ENCODE measurements at regions not wholly inside any gene's neighbourhood (a gene's known extent, or its start where the extent isn't known, plus 50 kb on each side); places are given as distances from the start of the nearest gene placed in this dataset.

DNA sequence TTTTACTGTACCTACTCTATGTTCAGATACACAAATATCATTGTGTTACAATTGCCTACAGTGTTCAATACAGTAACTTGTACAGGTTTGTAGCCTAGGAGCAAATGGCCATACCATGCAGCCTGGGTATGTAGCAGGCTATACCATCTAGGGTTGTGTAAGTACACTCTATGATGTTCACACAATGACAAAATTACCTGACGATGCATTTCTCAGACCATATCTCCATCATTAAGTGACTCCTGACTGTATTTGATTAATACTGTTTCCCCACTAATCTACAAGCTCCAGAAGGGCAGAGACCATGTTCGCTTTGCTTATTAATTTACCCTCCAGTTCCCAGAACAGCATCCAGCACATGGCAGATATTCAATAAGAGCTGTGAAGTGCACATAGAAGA is 372.2 kb downstream of the METTL4 start:
- Histone ChIP-seq H3K36me3 (ENCODE audit: insufficient read depth in 1 of 2, low read depth in 1 of 2) (no peaks in the 10 kb centered on the region), H3K4me1 (no peaks in the 10 kb centered on the region), H3K27me3 (ENCODE audit: insufficient read depth in 3 of 3, low read length in 2 of 3) (no peaks in the 10 kb centered on the region), H3K4me3 (no peak overlapping the region), H3K27ac (no peak overlapping the region), H3K9me3 (no peaks in the 10 kb centered on the region)
- TF ChIP-seq, protein P1, sequence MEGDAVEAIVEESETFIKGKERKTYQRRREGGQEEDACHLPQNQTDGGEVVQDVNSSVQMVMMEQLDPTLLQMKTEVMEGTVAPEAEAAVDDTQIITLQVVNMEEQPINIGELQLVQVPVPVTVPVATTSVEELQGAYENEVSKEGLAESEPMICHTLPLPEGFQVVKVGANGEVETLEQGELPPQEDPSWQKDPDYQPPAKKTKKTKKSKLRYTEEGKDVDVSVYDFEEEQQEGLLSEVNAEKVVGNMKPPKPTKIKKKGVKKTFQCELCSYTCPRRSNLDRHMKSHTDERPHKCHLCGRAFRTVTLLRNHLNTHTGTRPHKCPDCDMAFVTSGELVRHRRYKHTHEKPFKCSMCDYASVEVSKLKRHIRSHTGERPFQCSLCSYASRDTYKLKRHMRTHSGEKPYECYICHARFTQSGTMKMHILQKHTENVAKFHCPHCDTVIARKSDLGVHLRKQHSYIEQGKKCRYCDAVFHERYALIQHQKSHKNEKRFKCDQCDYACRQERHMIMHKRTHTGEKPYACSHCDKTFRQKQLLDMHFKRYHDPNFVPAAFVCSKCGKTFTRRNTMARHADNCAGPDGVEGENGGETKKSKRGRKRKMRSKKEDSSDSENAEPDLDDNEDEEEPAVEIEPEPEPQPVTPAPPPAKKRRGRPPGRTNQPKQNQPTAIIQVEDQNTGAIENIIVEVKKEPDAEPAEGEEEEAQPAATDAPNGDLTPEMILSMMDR (IDR thresholded peaks at IDR 0.05), result no peak
- ATAC-seq (no peak), DNase-seq (no peak)
- 86 to 98% (median 94%) methylated on average over 2 of the region's 2 CpGs for WGBS, 3 donors
- intact Hi-C loops (cut with DNase I), result no loop called here

DNA sequence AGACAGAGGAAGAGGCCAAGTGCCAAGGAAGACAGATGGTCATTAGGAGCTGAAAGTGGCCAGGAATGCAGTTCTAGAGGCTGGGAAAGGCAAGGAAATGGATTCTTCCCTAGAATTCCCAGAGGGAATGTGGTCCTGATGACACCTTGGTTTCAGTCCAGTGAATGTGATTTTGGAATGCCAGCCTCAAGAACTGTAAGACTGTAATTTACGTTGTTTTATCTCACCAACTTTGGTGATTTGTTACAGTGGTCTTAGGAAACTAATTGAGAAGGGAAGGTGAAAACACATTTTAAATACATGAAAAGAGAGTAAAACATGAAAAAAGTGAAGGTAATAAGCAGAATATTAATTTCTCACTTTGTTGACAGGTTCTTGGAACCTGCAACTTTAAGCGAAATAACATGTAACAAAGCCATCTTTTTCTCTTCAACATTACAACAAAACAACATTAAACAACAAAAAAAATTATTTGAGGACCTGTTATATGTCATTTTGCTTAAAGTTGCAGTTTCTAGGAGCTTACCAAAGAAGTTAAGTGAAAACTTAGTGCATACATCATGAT is 370.2 kb downstream of the METTL4 start:
- no peak for DNase-seq
- 65 to 75% (median 73%) methylated on average over 2 of the region's 2 CpGs for WGBS, 3 donors
- no peaks in the 10 kb centered on the region for H3K9me3 ChIP-seq

DNA sequence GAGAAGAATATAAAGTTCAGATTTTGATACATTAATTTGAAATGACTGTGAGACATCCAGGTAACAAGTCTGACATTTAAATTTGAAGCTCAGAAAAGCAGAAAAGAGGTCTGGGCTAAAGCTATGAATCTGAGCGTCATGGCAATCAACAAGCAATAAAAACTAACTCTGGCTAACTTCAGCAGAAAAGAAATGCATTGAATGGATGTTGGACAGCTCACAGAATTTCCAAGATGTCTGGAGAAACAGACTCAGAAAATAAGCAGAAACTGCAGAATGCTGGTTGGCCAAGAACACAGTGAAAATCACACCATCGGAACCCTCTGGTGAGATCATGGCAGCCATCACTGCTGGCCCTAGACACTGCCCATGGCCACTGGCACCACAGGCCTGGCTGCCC is 366.6 kb downstream of the METTL4 start:
- intact Hi-C loops (cut with DNase I), result no loop called here
- no peak overlapping the region for H3K27ac ChIP-seq
- no peaks in the 10 kb centered on the region for H3K36me3 ChIP-seq (ENCODE audit: insufficient read depth in 1 of 2, low read depth in 1 of 2)
- TF ChIP-seq, protein P1 (IDR thresholded peaks at IDR 0.05), result no peak
- no peaks in the 10 kb centered on the region for H3K9me3 ChIP-seq
- ATAC-seq (no peak), DNase-seq (no peak)
- no peaks in the 10 kb centered on the region for H3K4me1 ChIP-seq
- H3K4me3 ChIP-seq, result no peak overlapping the region
- 57 to 85% (median 67%) methylated on average over 2 of the region's 2 CpGs for WGBS, 3 donors
- no peaks in the 10 kb centered on the region for H3K27me3 ChIP-seq (ENCODE audit: insufficient read depth in 3 of 3, low read length in 2 of 3)

More for the DNA sequence above, 370.2 kb downstream of the METTL4 start:
- TF ChIP-seq, protein P1 (IDR thresholded peaks at IDR 0.05), result no peak
- Histone ChIP-seq H3K27ac (no peak overlapping the region), H3K36me3 (ENCODE audit: insufficient read depth in 1 of 2, low read depth in 1 of 2) (no peaks in the 10 kb centered on the region), H3K27me3 (ENCODE audit: insufficient read depth in 3 of 3, low read length in 2 of 3) (no peaks in the 10 kb centered on the region), H3K4me1 (no peaks in the 10 kb centered on the region), H3K4me3 (no peak overlapping the region)
- no peak for ATAC-seq
- intact Hi-C loops (cut with DNase I), result no loop called here

DNA sequence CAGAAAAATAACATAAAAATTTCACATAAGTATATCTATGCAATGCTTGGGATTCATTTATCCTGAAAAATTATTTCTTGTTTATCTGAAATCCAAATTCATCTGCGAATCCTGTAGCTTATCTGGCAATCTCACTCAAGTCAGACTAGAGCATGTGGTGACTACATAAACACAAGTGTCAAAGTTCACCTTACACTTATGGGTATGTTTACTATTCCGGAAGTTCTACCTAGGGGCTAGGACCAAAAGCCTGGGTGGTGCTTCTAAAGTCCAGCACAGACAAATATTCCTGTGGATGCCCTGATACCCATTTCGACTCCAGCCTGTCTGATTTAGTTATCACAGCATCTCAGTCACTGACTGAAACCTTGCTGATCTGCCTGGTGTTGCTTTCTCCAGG is 364.0 kb downstream of the METTL4 start:
- H3K9me3 ChIP-seq, result no peaks in the 10 kb centered on the region
- no peaks in the 10 kb centered on the region for H3K4me1 ChIP-seq
- no peak for ATAC-seq
- no peaks in the 10 kb centered on the region for H3K36me3 ChIP-seq (ENCODE audit: insufficient read depth in 1 of 2, low read depth in 1 of 2)
- WGBS, 3 donors, result 83 to 87% (median 84%) methylated on average over 3 of the region's 3 CpGs
- no peak overlapping the region for H3K27ac ChIP-seq
- no peak overlapping the region for H3K4me3 ChIP-seq
- DNase-seq, result no peak
- no peaks in the 10 kb centered on the region for H3K27me3 ChIP-seq (ENCODE audit: insufficient read depth in 3 of 3, low read length in 2 of 3)
- intact Hi-C loops (cut with DNase I), result no loop called here
- TF ChIP-seq, protein P1 (IDR thresholded peaks at IDR 0.05), result no peak

DNA sequence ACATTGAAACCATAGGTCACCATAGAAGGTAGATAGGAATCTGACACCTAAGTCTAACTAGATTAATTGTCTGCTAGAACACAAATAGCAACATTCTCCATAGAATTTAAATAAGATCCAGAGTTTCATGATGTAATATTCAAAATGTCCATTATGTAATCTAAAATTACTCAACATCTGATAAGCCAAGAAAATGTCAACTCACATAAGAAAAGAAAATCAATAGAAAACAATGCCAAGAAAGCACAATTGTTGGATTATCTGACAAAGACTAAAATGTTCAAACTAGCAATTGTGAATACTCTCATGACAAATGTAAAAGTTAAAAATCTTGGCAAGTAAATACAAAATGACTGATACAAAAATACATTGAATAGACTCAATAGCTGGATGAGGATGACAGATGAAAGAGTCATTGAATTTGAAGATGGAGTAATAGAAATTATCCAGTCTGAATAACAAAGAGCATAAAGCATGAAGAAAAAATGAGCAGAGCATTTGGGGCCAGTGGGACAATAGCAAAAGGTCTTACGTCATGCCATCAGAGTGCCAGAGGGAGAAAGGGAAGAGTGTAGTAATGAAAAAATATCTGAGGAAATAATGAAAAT is 358.6 kb downstream of the METTL4 start:
- ATAC-seq (no peak), DNase-seq (no peak)
- Histone ChIP-seq H3K27ac (no peak overlapping the region), H3K36me3 (ENCODE audit: insufficient read depth in 1 of 2, low read depth in 1 of 2) (no peaks in the 10 kb centered on the region), H3K27me3 (ENCODE audit: insufficient read depth in 3 of 3, low read length in 2 of 3) (no peaks in the 10 kb centered on the region), H3K4me1 (no peaks in the 10 kb centered on the region), H3K9me3 (no peaks in the 10 kb centered on the region), H3K4me3 (no peak overlapping the region)
- WGBS, 3 donors, result 81 to 89% (median 88%) methylated on average over 1 of the region's 1 CpG
- intact Hi-C loops (cut with DNase I), result loop anchor here in 1 of 2 donors (10.0 kb wide), 1 partner anchor 58 kb away; no protein-coding TSS in a partner anchor
- TF ChIP-seq, protein P1 (IDR thresholded peaks at IDR 0.05), result no peak
